HepG2 (cell line): ENCODE measurements at regions not wholly inside any gene's neighbourhood (a gene's known extent, or its start where the extent isn't known, plus 50 kb on each side); places are given as distances from the start of the nearest gene placed in this dataset.

ENCODE experiments used
- ATAC-seq: fragments of 200-7000 bp; cut with Tn5 transposase; 3 replicates; pipeline ENCODE4 v1.9.1; 2020; ENCODE audit warnings: mild to moderate bottlenecking, moderate library complexity
- BruUV-seq: library from RNA; stranded (reverse); fragments of 400-500 nt; replicated peaks from 2 replicates; lab custom pipeline; 2021; lab: Mats Ljungman, UMichigan
- CTCF ChIA-PET: fragments of 300-600 bp; formaldehyde crosslinking; extraction: SDS; loops from one replicate; lab custom pipeline; 2021; ENCODE audit warnings: low total read pairs, inconsistent platforms, low intra/inter-chr PET ratio; lab: Yijun Ruan, JAX
- POLR2A ChIA-PET: fragments of 350-600 bp; sonication (Branson Sonifier 250); formaldehyde crosslinking; loops from one replicate; lab custom pipeline; 2020; ENCODE audit warnings: antibody characterized with exemption, inconsistent platforms; lab: Yijun Ruan, JAX
- DNase-seq: peaks from one replicate; pipeline ENCODE4 v3.0.0-alpha.2; 2015; ENCODE audit warnings: low spot score
- FAIRE-seq: peaks from 3 replicates; lab custom pipeline; 2011; peaks lifted over from hg19 to GRCh38; lab: Jason Lieb, UNC
- H2AFZ ChIP-seq: one replicate; pipeline ENCODE4 v1.6.1; 2011; ENCODE audit warnings: low read length, inconsistent platforms
- H3K27ac ChIP-seq: fragments of 300-600 bp; 3 replicates; pipeline ENCODE4 v1.8.0; 2011; ENCODE audit warnings: mixed run types, mild to moderate bottlenecking, mixed read lengths, low read length, inconsistent platforms; ENCODE audit not compliant: insufficient read depth; ENCODE audit errors: extremely low read length
- H3K27me3 ChIP-seq, 2 experiments: fragments of 200-600 bp in 1 of 2; 2 replicates in 1 of 2; 3 replicates in 1 of 2; pipeline versions ENCODE4 v1.6.0 to v1.8.0; 2011; ENCODE audit warnings: low read length in 2 of 2, mild to moderate bottlenecking in 2 of 2, moderate library complexity in 2 of 2, inconsistent platforms in 1 of 2; ENCODE audit not compliant: insufficient read depth in 2 of 2, control insufficient read depth in 1 of 2
- H3K36me3 ChIP-seq, 2 experiments: fragments of 200-600 bp in 1 of 2; replicated peaks in 1 of 2; 2 replicates in 1 of 2; 3 replicates in 1 of 2; pipeline versions ENCODE4 v1.5.1 to v1.8.0; 2011; ENCODE audit warnings: low read length in 2 of 2, inconsistent platforms in 1 of 2; ENCODE audit not compliant: insufficient read depth in 2 of 2, control insufficient read depth in 1 of 2
- H3K4me1 ChIP-seq: 2 replicates; pipeline ENCODE4 v1.5.1; 2012; ENCODE audit warnings: low read length, inconsistent platforms; ENCODE audit not compliant: insufficient read depth
- H3K4me2 ChIP-seq: 2 replicates; pipeline ENCODE4 v1.6.0; 2011; ENCODE audit warnings: low read depth, low read length, inconsistent platforms
- H3K4me3 ChIP-seq, 3 experiments: fragments of 200-600 bp in 1 of 3; sonication (generic), shearing (Covaris generic) in 1 of 3; replicated peaks in 1 of 3; 2 replicates each; pipeline ENCODE4 v1.5.1; 2011 to 2016; ENCODE audit warnings: low read length in 3 of 3, inconsistent platforms in 2 of 3, low read depth in 2 of 3, mild to moderate bottlenecking in 2 of 3, control low read depth in 1 of 3, mixed read lengths in 1 of 3; ENCODE audit not compliant: insufficient read depth in 1 of 3
- H3K79me2 ChIP-seq: one replicate; pipeline ENCODE4 v1.6.1; 2011; ENCODE audit warnings: low read length, inconsistent platforms; ENCODE audit not compliant: insufficient read depth
- H3K9ac ChIP-seq: 2 replicates; pipeline ENCODE4 v1.6.0; 2011; ENCODE audit warnings: mild to moderate bottlenecking, low read depth, low read length, inconsistent platforms; ENCODE audit not compliant: insufficient read depth
- H3K9me3 ChIP-seq: 2 replicates; pipeline ENCODE4 v1.5.1; 2012; ENCODE audit warnings: mild to moderate bottlenecking, low read length
- H4K20me1 ChIP-seq: 2 replicates; pipeline ENCODE4 v1.6.0; 2011; ENCODE audit warnings: inconsistent platforms, mild to moderate bottlenecking, low read length, moderate library complexity; ENCODE audit not compliant: insufficient read depth
- CTCF ChIP-seq: sonication (generic); formaldehyde crosslinking; IDR thresholded peaks from 2 replicates; pipeline ENCODE4 v1.5.0; 2020; ENCODE audit warnings: mild to moderate bottlenecking, missing genetic modification reagents, moderate library complexity
- MXD4 ChIP-seq: IDR thresholded peaks from 2 replicates; pipeline ENCODE4 v1.6.1; 2016; ENCODE audit warnings: mild to moderate bottlenecking, missing biosample characterization, missing genetic modification reagents
- NFE2L2 ChIP-seq: fragments of 150-350 bp; IDR thresholded peaks from 2 replicates; pipeline ENCODE4 v1.6.1; 2014; ENCODE audit warnings: low read length
- RBM39 ChIP-seq: fragments of 200-400 bp; formaldehyde crosslinking; IDR thresholded peaks from one replicate; pipeline ENCODE4 v1.6.1; 2018; ENCODE audit warnings: antibody characterized with exemption, mild to moderate bottlenecking, low read depth, low read length; ENCODE audit not compliant: poor library complexity, severe bottlenecking
- RFX3 ChIP-seq: IDR thresholded peaks from 2 replicates; pipeline ENCODE4 v1.6.1; 2016; ENCODE audit warnings: missing biosample characterization, missing genetic modification reagents
- STAG1 ChIP-seq: sonication (generic); formaldehyde crosslinking; IDR thresholded peaks from 2 replicates; pipeline ENCODE4 v1.4.0; 2020; ENCODE audit warnings: missing genetic modification reagents
- ZNF10 ChIP-seq: sonication (generic); formaldehyde crosslinking; IDR thresholded peaks from 2 replicates; pipeline ENCODE4 v1.4.0; 2020; ENCODE audit warnings: mild to moderate bottlenecking, low read depth, missing genetic modification reagents, borderline replicate concordance
- ZNF3 ChIP-seq: IDR thresholded peaks from 2 replicates; pipeline ENCODE4 v1.7.0; 2017; ENCODE audit warnings: inconsistent platforms
- ZNF350 ChIP-seq: sonication (generic); formaldehyde crosslinking; IDR thresholded peaks from 2 replicates; pipeline ENCODE4 v1.4.0; 2020; ENCODE audit warnings: mild to moderate bottlenecking, low read depth, missing genetic modification reagents, borderline replicate concordance
- ZNF547 ChIP-seq: sonication (generic); formaldehyde crosslinking; IDR thresholded peaks from 2 replicates; pipeline ENCODE4 v1.5.1; 2020; ENCODE audit warnings: mild to moderate bottlenecking, missing genetic modification reagents
- ZNF572 ChIP-seq: sonication (generic); formaldehyde crosslinking; IDR thresholded peaks from 2 replicates; pipeline ENCODE4 v1.5.1; 2020; ENCODE audit warnings: mild to moderate bottlenecking, missing genetic modification reagents
- WGBS: methylation state at CpG from one replicate; pipeline ENCODE4 v1.1.6; 2017; ENCODE audit warnings: low lambda C conversion rate; 5-methylcytosine and 5-hydroxymethylcytosine counted together
- in situ Hi-C: cut with HindIII; loops from 2 replicates; pipeline ENCODE4 v1.10.0; 2017; ENCODE audit warnings: low pct_unique_long_range_greater_than_20kb; ENCODE audit not compliant: extremely low pct_ligation_motif_present
- intact Hi-C: fragments of 100-400 bp; cut with micrococcal nuclease; formaldehyde crosslinking; loops from one replicate; pipeline ENCODE4 v1.10.0; 2022; ENCODE audit not compliant: unreplicated experiment

- Histone ChIP-seq H3K9me3 (no peaks in the 10 kb centered on the region), H3K9ac (no peak overlapping the region), H2AFZ (no peak overlapping the region), H3K36me3 (no peaks in the 10 kb centered on the region), H3K4me3 (no peak overlapping the region), H3K4me2 (no peak overlapping the region), H3K27ac (no peak overlapping the region), H3K4me1 (peaks cover 7% of the 10 kb centered on the region; the same call in 1 of the 2 replicates), H4K20me1 (no peaks in the 10 kb centered on the region), H3K79me2 (no peaks in the 10 kb centered on the region), H3K27me3 (peaks cover 0 to 13% of the 10 kb centered on the region in 2 experiments; a peak in 3 of 5 replicates)
- POLR2A ChIA-PET = no interaction called here
- TF ChIP-seq ZNF547 (no peak), RBM39 (no peak), CTCF (CRISPR knock-in tag) (0 out of 2 replicates have a peak, but pooled peaks have one; percentile 21), ZNF350 (CRISPR knock-in tag) (no peak), NFE2L2 (no peak), STAG1 (CRISPR knock-in tag) (peak; percentile 49), ZNF572 (CRISPR knock-in tag) (no peak), MXD4 (no peak), ZNF10 (CRISPR knock-in tag) (no peak), RFX3 (no peak), ZNF3 (CRISPR knock-in tag) (no peak)
- WGBS = 58% methylated on average over 3 of the region's 3 CpGs
- FAIRE-seq (no peak), ATAC-seq (no peak), DNase-seq (no peak)
- intact Hi-C loops (loop anchor here (1.0 kb wide), 2 partner anchors 133 to 363 kb away; no protein-coding TSS in a partner anchor), in situ Hi-C loops (no loop called here)
- CTCF ChIA-PET = interaction anchor here (1.6 kb wide), 1 partner anchor 132 kb away, joined by 8 read pairs; no protein-coding TSS in a partner anchor
- BruUV-seq = no TSS peak
Measured at GRCh38 chr14:36241183-36241582, 64.7 kb upstream of the PTCSC3 start.
